Upper lobe of right lung (tissue), 1 donor: ENCODE measurements at regions not wholly inside any gene's neighbourhood (a gene's known extent, or its start where the extent isn't known, plus 50 kb on each side); places are given as distances from the start of the nearest gene placed in this dataset.

ENCODE experiments used
- ATAC-seq: fragments of 200-7000 bp; cut with Tn5 transposase; one replicate; pipeline ENCODE4 v1.9.1; 2020; ENCODE audit warnings: mild to moderate bottlenecking, moderate library complexity
- DNase-seq: peaks from one replicate; pipeline ENCODE4 v3.0.0-alpha.2; 2020
- H3K27ac ChIP-seq: fragments of 200-600 bp; one replicate; pipeline ENCODE4 v1.8.0; 2022
- H3K27me3 ChIP-seq: fragments of 200-600 bp; one replicate; pipeline ENCODE4 v1.8.0; 2022; ENCODE audit warnings: mild to moderate bottlenecking
- H3K36me3 ChIP-seq: fragments of 200-600 bp; one replicate; pipeline ENCODE4 v1.8.0; 2022
- H3K4me1 ChIP-seq: fragments of 200-600 bp; one replicate; pipeline ENCODE4 v1.8.0; 2022
- H3K4me3 ChIP-seq: fragments of 200-600 bp; one replicate; pipeline ENCODE4 v1.8.0; 2022; ENCODE audit warnings: mild to moderate bottlenecking
- H3K9me3 ChIP-seq: fragments of 200-600 bp; one replicate; pipeline ENCODE4 v1.8.0; 2022
- CTCF ChIP-seq: fragments of 200-600 bp; IDR thresholded peaks from one replicate; pipeline ENCODE4 v1.8.0; 2022; ENCODE audit warnings: antibody characterized with exemption
- intact Hi-C: fragments of 100-400 bp; cut with DNase I; formaldehyde crosslinking; loops from one replicate; pipeline ENCODE4 v1.11.0; 2022
- donor health status: DM: no; HTN: yes; CAD: no; lungs with severe emphysema.

GRCh38 chr15:26394801-26395200 lies 378.1 kb downstream of the GABRB3 start:
- no peaks in the 10 kb centered on the region for H3K4me1 ChIP-seq
- no peaks in the 10 kb centered on the region for H3K36me3 ChIP-seq
- intact Hi-C loops: no loop called here
- H3K27ac ChIP-seq: no peak overlapping the region
- ATAC-seq (no peak), DNase-seq (no peak)
- H3K4me3 ChIP-seq: no peak overlapping the region
- H3K27me3 ChIP-seq: no peaks in the 10 kb centered on the region
- no peak for TF ChIP-seq CTCF
- no peaks in the 10 kb centered on the region for H3K9me3 ChIP-seq

- H3K27ac ChIP-seq: no peak overlapping the region
- no peak for DNase-seq
- H3K27me3 ChIP-seq: no peaks in the 10 kb centered on the region
- no peak for TF ChIP-seq CTCF
- intact Hi-C loops: no loop called here
- no peak for ATAC-seq
- no peak overlapping the region for H3K4me3 ChIP-seq
- no peaks in the 10 kb centered on the region for H3K9me3 ChIP-seq
- no peaks in the 10 kb centered on the region for H3K36me3 ChIP-seq
- no peaks in the 10 kb centered on the region for H3K4me1 ChIP-seq
Observed at GRCh38 chr15:26392956-26393355, 379.9 kb downstream of the GABRB3 start.

GRCh38 chr15:26391567-26392194 lies 381.2 kb downstream of the GABRB3 start:
- Histone ChIP-seq H3K4me3 (no peak overlapping the region), H3K9me3 (no peaks in the 10 kb centered on the region), H3K36me3 (no peaks in the 10 kb centered on the region), H3K4me1 (no peaks in the 10 kb centered on the region), H3K27ac (no peak overlapping the region), H3K27me3 (no peaks in the 10 kb centered on the region)
- ATAC-seq (no peak), DNase-seq (no peak)
- intact Hi-C loops: no loop called here
- no peak for TF ChIP-seq CTCF

GRCh38 chr15:26382444-26383072 lies 390.3 kb downstream of the GABRB3 start:
- no peaks in the 10 kb centered on the region for H3K9me3 ChIP-seq
- H3K4me1 ChIP-seq: no peaks in the 10 kb centered on the region
- DNase-seq: no peak
- TF ChIP-seq CTCF: no peak
- no peak overlapping the region for H3K4me3 ChIP-seq
- intact Hi-C loops: no loop called here
- H3K36me3 ChIP-seq: no peaks in the 10 kb centered on the region
- no peaks in the 10 kb centered on the region for H3K27me3 ChIP-seq
- no peak overlapping the region for H3K27ac ChIP-seq
- ATAC-seq: no peak

GRCh38 chr15:26378304-26378703 lies 394.6 kb downstream of the GABRB3 start:
- intact Hi-C loops: no loop called here
- no peak for DNase-seq
- no peak for ATAC-seq
- no peaks in the 10 kb centered on the region for H3K4me1 ChIP-seq
- no peak overlapping the region for H3K27ac ChIP-seq
- peaks cover 8% of the 10 kb centered on the region for H3K9me3 ChIP-seq
- no peak for TF ChIP-seq CTCF
- no peaks in the 10 kb centered on the region for H3K36me3 ChIP-seq
- no peaks in the 10 kb centered on the region for H3K27me3 ChIP-seq
- no peak overlapping the region for H3K4me3 ChIP-seq
